H9 (cell line): ENCODE measurements at regions not wholly inside any gene's neighbourhood (a gene's known extent, or its start where the extent isn't known, plus 50 kb on each side); places are given as distances from the start of the nearest gene placed in this dataset.

Experiments used
- DNase-seq: peaks from one replicate; pipeline ENCODE4 v3.0.0-alpha.2; 2017
- H2AFZ ChIP-seq: one replicate; pipeline ENCODE4 v1.6.1; 2013; ENCODE audit warnings: mild to moderate bottlenecking, low read length, control low read depth, moderate library complexity
- H2AK5ac ChIP-seq: 2 replicates; pipeline ENCODE4 v1.6.1; 2013; ENCODE audit warnings: low read length, control low read depth, mixed read lengths; ENCODE audit not compliant: insufficient read length
- H2BK120ac ChIP-seq: one replicate; pipeline ENCODE4 v1.6.1; 2013; ENCODE audit warnings: low read depth, mild to moderate bottlenecking, low read length, control low read depth, inconsistent platforms; ENCODE audit not compliant: poor library complexity, severe bottlenecking
- H2BK12ac ChIP-seq: 2 replicates; pipeline ENCODE4 v1.6.1; 2013; ENCODE audit warnings: low read length, control low read depth, mixed read lengths, low read depth; ENCODE audit not compliant: insufficient read length
- H2BK15ac ChIP-seq: 2 replicates; pipeline ENCODE4 v1.6.1; 2013; ENCODE audit warnings: low read depth, low read length, control low read depth
- H2BK20ac ChIP-seq: one replicate; pipeline ENCODE4 v1.6.1; 2013; ENCODE audit warnings: low read depth, mild to moderate bottlenecking, low read length, control low read depth, inconsistent platforms; ENCODE audit not compliant: poor library complexity, severe bottlenecking
- H2BK5ac ChIP-seq: 2 replicates; pipeline ENCODE4 v1.6.1; 2013; ENCODE audit warnings: low read length, control low read depth, mixed read lengths; ENCODE audit not compliant: insufficient read length
- H3K14ac ChIP-seq: 2 replicates; pipeline ENCODE4 v1.6.1; 2013; ENCODE audit warnings: low read length, control low read depth; ENCODE audit not compliant: insufficient read depth
- H3K18ac ChIP-seq: 2 replicates; pipeline ENCODE4 v1.6.1; 2013; ENCODE audit warnings: low read depth, mild to moderate bottlenecking, mixed read lengths, low read length, control low read depth; ENCODE audit not compliant: insufficient read length
- H3K23ac ChIP-seq: 2 replicates; pipeline ENCODE4 v1.6.1; 2013; ENCODE audit warnings: low read length, control low read depth, mixed read lengths, low read depth; ENCODE audit not compliant: insufficient read length
- H3K23me2 ChIP-seq: 2 replicates; pipeline ENCODE4 v1.6.1; 2013; ENCODE audit warnings: low read depth, mild to moderate bottlenecking, mixed read lengths, low read length, control low read depth; ENCODE audit not compliant: insufficient read length, poor library complexity, severe bottlenecking
- H3K27ac ChIP-seq: 2 replicates; pipeline ENCODE4 v1.5.1; 2013; ENCODE audit warnings: low read length, control low read depth, mixed read lengths, low read depth; ENCODE audit not compliant: insufficient read length
- H3K27me3 ChIP-seq: 2 replicates; pipeline ENCODE4 v1.6.1; 2013; ENCODE audit warnings: low read length, control low read depth, inconsistent platforms; ENCODE audit not compliant: insufficient read depth
- H3K4ac ChIP-seq: 2 replicates; pipeline ENCODE4 v1.6.1; 2013; ENCODE audit warnings: low read depth, mild to moderate bottlenecking, control low read depth, inconsistent platforms, low read length, moderate library complexity
- H3K4me1 ChIP-seq: 2 replicates; pipeline ENCODE4 v1.6.1; 2013; ENCODE audit warnings: low read length, control low read depth, inconsistent platforms; ENCODE audit not compliant: insufficient read depth
- H3K4me2 ChIP-seq: 2 replicates; pipeline ENCODE4 v1.6.1; 2013; ENCODE audit warnings: low read length, control low read depth, mixed read lengths; ENCODE audit not compliant: insufficient read length, insufficient read depth
- H3K56ac ChIP-seq: 2 replicates; pipeline ENCODE4 v1.6.1; 2013; ENCODE audit warnings: low read depth, mild to moderate bottlenecking, mixed read lengths, low read length, control low read depth; ENCODE audit not compliant: insufficient read length
- H3K79me1 ChIP-seq: 2 replicates; pipeline ENCODE4 v1.6.1; 2013; ENCODE audit warnings: low read depth, mild to moderate bottlenecking, moderate library complexity, low read length, control low read depth, inconsistent platforms; ENCODE audit not compliant: insufficient read depth, poor library complexity, severe bottlenecking
- H3K79me2 ChIP-seq: 2 replicates; pipeline ENCODE4 v1.6.1; 2013; ENCODE audit warnings: low read length, control low read depth, inconsistent platforms; ENCODE audit not compliant: insufficient read depth
- H3K9ac ChIP-seq: 2 replicates; pipeline ENCODE4 v1.6.1; 2013; ENCODE audit warnings: low read length, control low read depth, mixed read lengths; ENCODE audit not compliant: insufficient read length; ENCODE audit errors: extremely low read depth
- H3K9me3 ChIP-seq: one replicate; pipeline ENCODE4 v1.6.1; 2013; ENCODE audit warnings: low read depth, low read length, inconsistent platforms; ENCODE audit not compliant: control insufficient read depth
- H3T11ph ChIP-seq: one replicate; pipeline ENCODE4 v1.6.1; 2013; ENCODE audit warnings: mild to moderate bottlenecking, low read length, control low read depth, inconsistent platforms
- H4K20me1 ChIP-seq: one replicate; pipeline ENCODE4 v1.6.1; 2013; ENCODE audit not compliant: control insufficient read depth, insufficient read length, insufficient read depth
- H4K5ac ChIP-seq: 2 replicates; pipeline ENCODE4 v1.6.1; 2013; ENCODE audit warnings: low read depth, mild to moderate bottlenecking, mixed read lengths, low read length, control low read depth; ENCODE audit not compliant: insufficient read length
- H4K8ac ChIP-seq: replicated peaks from 2 replicates; pipeline ENCODE4 v1.6.1; 2013; ENCODE audit warnings: low read length, control low read depth, mixed read lengths, low read depth; ENCODE audit not compliant: insufficient read length
- H4K91ac ChIP-seq: 2 replicates; pipeline ENCODE4 v1.6.1; 2013; ENCODE audit warnings: low read depth, mild to moderate bottlenecking, moderate library complexity, mixed read lengths, low read length, control low read depth; ENCODE audit not compliant: insufficient read length
- H3K27ac Mint-ChIP-seq, 3 experiments: 2 replicates in 2 of 3; 3 replicates in 1 of 3; pipeline ENCODE4 v1.8.0; 2020 to 2021; ENCODE audit warnings: mixed read lengths in 3 of 3, mild to moderate bottlenecking in 1 of 3, moderate library complexity in 1 of 3
- H3K27me3 Mint-ChIP-seq: 2 replicates; pipeline ENCODE4 v1.8.0; 2021; ENCODE audit warnings: low read depth, mild to moderate bottlenecking, moderate library complexity, mixed read lengths
- H3K36me3 Mint-ChIP-seq, 3 experiments: 2 replicates in 2 of 3; 3 replicates in 1 of 3; pipeline ENCODE4 v1.8.0; 2020 to 2021; ENCODE audit warnings: low read depth in 3 of 3, mixed read lengths in 3 of 3; ENCODE audit not compliant: insufficient read depth in 1 of 3
- H3K4me1 Mint-ChIP-seq, 2 experiments: 2 replicates each; pipeline ENCODE4 v1.8.0; 2020; ENCODE audit warnings: mixed read lengths in 2 of 2
- H3K4me3 Mint-ChIP-seq, 2 experiments: 2 replicates in 1 of 2; 3 replicates in 1 of 2; pipeline ENCODE4 v1.8.0; 2020 to 2021; ENCODE audit warnings: mild to moderate bottlenecking in 2 of 2, mixed read lengths in 2 of 2, moderate library complexity in 1 of 2
- H3K9me3 Mint-ChIP-seq, 2 experiments: 2 replicates in 1 of 2; 3 replicates in 1 of 2; pipeline ENCODE4 v1.8.0; 2020; ENCODE audit warnings: mild to moderate bottlenecking in 2 of 2, mixed read lengths in 2 of 2, moderate library complexity in 1 of 2
- CTCF ChIP-seq: fragments of 200-600 bp; sonication (generic); conservative IDR thresholded peaks from 3 replicates; pipeline ENCODE4 v1.8.0; 2021; ENCODE audit warnings: antibody characterized with exemption, mild to moderate bottlenecking
- WGBS: extraction: QIAGEN DNeasy Blood & Tissue Kit; methylation state at CpG from one replicate; pipeline ENCODE4 v1.1.7; 2013; ENCODE audit warnings: missing lambda C conversion rate, low lambda C conversion rate, mixed read lengths; ENCODE audit not compliant: insufficient read length; ENCODE audit errors: extremely low coverage; 5-methylcytosine and 5-hydroxymethylcytosine counted together

GRCh38 chr17:77061669-77062068, 79.1 kb upstream of the SEC14L1 start:
- Mint-ChIP-seq H3K4me1 (peaks cover 2 to 3% of the 10 kb centered on the region in 2 experiments), H3K9me3 (no peaks in the 10 kb centered on the region), H3K27me3 (peaks cover 2% of the 10 kb centered on the region), H3K4me3 (no peak overlapping the region), H3K36me3 (no peaks in the 10 kb centered on the region), H3K27ac (no peak overlapping the region)
- no peak overlapping the region for H2BK120ac ChIP-seq
- no peak overlapping the region for H3K14ac ChIP-seq
- no peak overlapping the region for H3K56ac ChIP-seq
- H3K18ac ChIP-seq = no peak overlapping the region
- no peaks in the 10 kb centered on the region for H3K79me1 ChIP-seq
- no peak overlapping the region for H2BK5ac ChIP-seq
- no peak overlapping the region for H2AK5ac ChIP-seq
- no peak overlapping the region for H4K5ac ChIP-seq
- H3K9ac ChIP-seq = no peak overlapping the region
- no peak overlapping the region for H3K27ac ChIP-seq
- no peak overlapping the region for H3T11ph ChIP-seq
- no peak overlapping the region for H3K23ac ChIP-seq
- no peak overlapping the region for H2BK12ac ChIP-seq
- H4K8ac ChIP-seq = no peak overlapping the region
- WGBS = no CpG with 5 or more reads among the region's 10 CpGs
- no peak overlapping the region for H2BK15ac ChIP-seq
- TF ChIP-seq CTCF = no peak
- no peak for DNase-seq
- H3K79me2 ChIP-seq = no peaks in the 10 kb centered on the region
- H3K9me3 ChIP-seq = no peaks in the 10 kb centered on the region
- H4K20me1 ChIP-seq = no peaks in the 10 kb centered on the region
- no peaks in the 10 kb centered on the region for H3K23me2 ChIP-seq
- H4K91ac ChIP-seq = no peak overlapping the region
- no peak overlapping the region for H2AFZ ChIP-seq
- H3K4ac ChIP-seq = no peak overlapping the region
- H2BK20ac ChIP-seq = no peak overlapping the region
- peaks cover 3% of the 10 kb centered on the region; the same call in 1 of the 2 replicates for H3K4me1 ChIP-seq
- H3K4me2 ChIP-seq = no peak overlapping the region
- no peaks in the 10 kb centered on the region for H3K27me3 ChIP-seq
